PC-3 (cell line): ENCODE measurements at regions not wholly inside any gene's neighbourhood (a gene's known extent, or its start where the extent isn't known, plus 50 kb on each side); places are given as distances from the start of the nearest gene placed in this dataset.

ENCODE experiments used
- CTCF ChIP-seq: fragments of 300-600 bp; sonication (generic); conservative IDR thresholded peaks from 2 replicates; pipeline ENCODE4 v1.5.1; 2017; ENCODE audit warnings: antibody characterized with exemption, low read depth, mild to moderate bottlenecking, low read length
- EZH2 ChIP-seq: fragments of 300-600 bp; sonication (generic); IDR thresholded peaks from one replicate; pipeline ENCODE4 v1.6.1; 2017; ENCODE audit warnings: antibody characterized with exemption, mild to moderate bottlenecking, low read length; ENCODE audit not compliant: unreplicated experiment
- EZH2phosphoT487 ChIP-seq: fragments of 300-600 bp; sonication (generic); IDR thresholded peaks from 2 replicates; pipeline ENCODE4 v1.6.1; 2018; ENCODE audit warnings: mild to moderate bottlenecking, antibody characterized with exemption, low read length, borderline replicate concordance

- TF ChIP-seq CTCF (no peak), EZH2phosphoT487 (no peak), EZH2 (no peak)
Measured at GRCh38 chr14:66361013-66361412, 125.2 kb upstream of the CCDC196 start.
